ENCODE measurements at regions not wholly inside any gene's neighbourhood (a gene's known extent, or its start where the extent isn't known, plus 50 kb on each side); places are given as distances from the start of the nearest gene placed in this dataset.

GRCh38 chr4:112896609-112897190, 152.8 kb upstream of the ANK2 start:
- Mint-ChIP-seq H3K27me3 (peaks cover 27% of the 10 kb centered on the region), H3K4me1 (no peaks in the 10 kb centered on the region), H3K4me3 (no peak overlapping the region), H3K27ac (no peak overlapping the region), H3K36me3 (ENCODE audit: low read depth) (no peaks in the 10 kb centered on the region), H3K9me3 (no peaks in the 10 kb centered on the region)
- intact Hi-C loops (cut with micrococcal nuclease) = no loop called here
- no peak for DNase-seq

GRCh38 chr4:112897543-112897942, 151.9 kb upstream of the ANK2 start:
- H3K36me3 Mint-ChIP-seq (ENCODE audit: low read depth) = no peaks in the 10 kb centered on the region
- DNase-seq = no peak
- peaks cover 30% of the 10 kb centered on the region for H3K27me3 Mint-ChIP-seq
- H3K9me3 Mint-ChIP-seq = no peaks in the 10 kb centered on the region
- H3K27ac Mint-ChIP-seq = no peak overlapping the region
- H3K4me3 Mint-ChIP-seq = no peak overlapping the region
- H3K4me1 Mint-ChIP-seq = no peaks in the 10 kb centered on the region
- intact Hi-C loops (cut with micrococcal nuclease) = no loop called here

- Mint-ChIP-seq H3K27me3 (peaks cover 33% of the 10 kb centered on the region), H3K36me3 (ENCODE audit: low read depth) (no peaks in the 10 kb centered on the region), H3K4me3 (no peak overlapping the region), H3K27ac (no peak overlapping the region), H3K4me1 (no peaks in the 10 kb centered on the region), H3K9me3 (no peaks in the 10 kb centered on the region)
- intact Hi-C loops (cut with micrococcal nuclease) = no loop called here
- DNase-seq = no peak
Measured at GRCh38 chr4:112898357-112899141, 150.9 kb upstream of the ANK2 start.

GRCh38 chr4:112900416-112900815, 149.0 kb upstream of the ANK2 start:
- Mint-ChIP-seq H3K4me1 (no peaks in the 10 kb centered on the region), H3K27me3 (peaks cover 33% of the 10 kb centered on the region), H3K27ac (no peak overlapping the region), H3K9me3 (no peaks in the 10 kb centered on the region), H3K4me3 (no peak overlapping the region), H3K36me3 (ENCODE audit: low read depth) (no peaks in the 10 kb centered on the region)
- intact Hi-C loops (cut with micrococcal nuclease) = no loop called here
- no peak for DNase-seq

- Mint-ChIP-seq H3K36me3 (ENCODE audit: low read depth) (no peaks in the 10 kb centered on the region), H3K9me3 (no peaks in the 10 kb centered on the region), H3K27me3 (peaks cover 23% of the 10 kb centered on the region), H3K4me1 (no peaks in the 10 kb centered on the region), H3K27ac (no peak overlapping the region), H3K4me3 (no peak overlapping the region)
- no peak for DNase-seq
- intact Hi-C loops (cut with micrococcal nuclease) = no loop called here
Measured at GRCh38 chr4:112901962-112902411, 147.5 kb upstream of the ANK2 start.

GRCh38 chr4:112905728-112906127, 143.7 kb upstream of the ANK2 start:
- peaks cover 19% of the 10 kb centered on the region for H3K27me3 Mint-ChIP-seq
- intact Hi-C loops (cut with micrococcal nuclease) = no loop called here
- no peaks in the 10 kb centered on the region for H3K36me3 Mint-ChIP-seq (ENCODE audit: low read depth)
- no peak overlapping the region for H3K27ac Mint-ChIP-seq
- no peak overlapping the region for H3K4me3 Mint-ChIP-seq
- H3K9me3 Mint-ChIP-seq = no peaks in the 10 kb centered on the region
- no peaks in the 10 kb centered on the region for H3K4me1 Mint-ChIP-seq
- no peak for DNase-seq

GRCh38 chr4:112908511-112908910, 140.9 kb upstream of the ANK2 start:
- Mint-ChIP-seq H3K36me3 (ENCODE audit: low read depth) (no peaks in the 10 kb centered on the region), H3K4me1 (no peaks in the 10 kb centered on the region), H3K27me3 (peaks cover 13% of the 10 kb centered on the region), H3K4me3 (no peak overlapping the region), H3K27ac (no peak overlapping the region), H3K9me3 (no peaks in the 10 kb centered on the region)
- intact Hi-C loops (cut with micrococcal nuclease) = no loop called here
- DNase-seq = no peak

- DNase-seq = no peak
- no peak overlapping the region for H3K27ac Mint-ChIP-seq
- H3K4me1 Mint-ChIP-seq = no peaks in the 10 kb centered on the region
- peaks cover 11% of the 10 kb centered on the region for H3K27me3 Mint-ChIP-seq
- H3K9me3 Mint-ChIP-seq = no peaks in the 10 kb centered on the region
- H3K4me3 Mint-ChIP-seq = no peak overlapping the region
- H3K36me3 Mint-ChIP-seq (ENCODE audit: low read depth) = no peaks in the 10 kb centered on the region
- intact Hi-C loops (cut with micrococcal nuclease) = no loop called here
Measured at GRCh38 chr4:112910109-112910736, 139.2 kb upstream of the ANK2 start.

- H3K4me3 Mint-ChIP-seq = no peak overlapping the region
- intact Hi-C loops (cut with micrococcal nuclease) = no loop called here
- no peaks in the 10 kb centered on the region for H3K36me3 Mint-ChIP-seq (ENCODE audit: low read depth)
- no peak overlapping the region for H3K27ac Mint-ChIP-seq
- DNase-seq = no peak
- H3K27me3 Mint-ChIP-seq = peaks cover 6% of the 10 kb centered on the region
- no peaks in the 10 kb centered on the region for H3K9me3 Mint-ChIP-seq
- H3K4me1 Mint-ChIP-seq = no peaks in the 10 kb centered on the region
Measured at GRCh38 chr4:112916868-112917267, 132.6 kb upstream of the ANK2 start.

GRCh38 chr4:112923516-112923915, 125.9 kb upstream of the ANK2 start:
- peaks cover 7% of the 10 kb centered on the region for H3K27me3 Mint-ChIP-seq
- intact Hi-C loops (cut with micrococcal nuclease) = no loop called here
- no peak overlapping the region for H3K27ac Mint-ChIP-seq
- H3K9me3 Mint-ChIP-seq = no peaks in the 10 kb centered on the region
- H3K4me3 Mint-ChIP-seq = no peak overlapping the region
- no peaks in the 10 kb centered on the region for H3K4me1 Mint-ChIP-seq
- no peak for DNase-seq
- no peaks in the 10 kb centered on the region for H3K36me3 Mint-ChIP-seq (ENCODE audit: low read depth)

- no peak for DNase-seq
- H3K4me1 Mint-ChIP-seq = no peaks in the 10 kb centered on the region
- no peak overlapping the region for H3K27ac Mint-ChIP-seq
- H3K9me3 Mint-ChIP-seq = no peaks in the 10 kb centered on the region
- intact Hi-C loops (cut with micrococcal nuclease) = no loop called here
- no peak overlapping the region for H3K4me3 Mint-ChIP-seq
- H3K27me3 Mint-ChIP-seq = peaks cover 6% of the 10 kb centered on the region
- no peaks in the 10 kb centered on the region for H3K36me3 Mint-ChIP-seq (ENCODE audit: low read depth)
Measured at GRCh38 chr4:112926819-112927218, 122.6 kb upstream of the ANK2 start.

- H3K27me3 Mint-ChIP-seq = peaks cover 6% of the 10 kb centered on the region
- H3K27ac Mint-ChIP-seq = no peak overlapping the region
- intact Hi-C loops (cut with micrococcal nuclease) = no loop called here
- no peaks in the 10 kb centered on the region for H3K4me1 Mint-ChIP-seq
- DNase-seq = no peak
- H3K4me3 Mint-ChIP-seq = no peak overlapping the region
- no peaks in the 10 kb centered on the region for H3K36me3 Mint-ChIP-seq (ENCODE audit: low read depth)
- H3K9me3 Mint-ChIP-seq = no peaks in the 10 kb centered on the region
Measured at GRCh38 chr4:112927544-112927943, 121.9 kb upstream of the ANK2 start.

- no peaks in the 10 kb centered on the region for H3K36me3 Mint-ChIP-seq (ENCODE audit: low read depth)
- intact Hi-C loops (cut with micrococcal nuclease) = loop anchor here (10.0 kb wide), 1 partner anchor 606 kb away; no protein-coding TSS in a partner anchor
- no peaks in the 10 kb centered on the region for H3K4me1 Mint-ChIP-seq
- no peaks in the 10 kb centered on the region for H3K9me3 Mint-ChIP-seq
- H3K27me3 Mint-ChIP-seq = peaks cover 9% of the 10 kb centered on the region
- no peak overlapping the region for H3K4me3 Mint-ChIP-seq
- DNase-seq = no peak
- no peak overlapping the region for H3K27ac Mint-ChIP-seq
Measured at GRCh38 chr4:112931001-112931400, 118.5 kb upstream of the ANK2 start.

- intact Hi-C loops (cut with micrococcal nuclease) = loop anchor here (10.0 kb wide), 1 partner anchor 609 kb away; no protein-coding TSS in a partner anchor
Measured at GRCh38 chr4:112933790-112934189, 115.7 kb upstream of the ANK2 start.

More at GRCh38 chr4:112933790-112934189, 115.7 kb upstream of the ANK2 start:
- Mint-ChIP-seq H3K4me1 (no peaks in the 10 kb centered on the region), H3K36me3 (ENCODE audit: low read depth) (no peaks in the 10 kb centered on the region), H3K27ac (no peak overlapping the region), H3K9me3 (no peaks in the 10 kb centered on the region), H3K4me3 (no peak overlapping the region), H3K27me3 (peaks cover 7% of the 10 kb centered on the region)
- no peak for DNase-seq

Measured in activated CD4-positive, alpha-beta T cell treated with anti-CD3 and anti-CD28 coated beads, Interleukin-2, amount 10 ng/mL, durations not matched to agents 24 days and 14 days (primary cell).